Sciatic nerve (tissue), 2 donors: ENCODE measurements at regions not wholly inside any gene's neighbourhood (a gene's known extent, or its start where the extent isn't known, plus 50 kb on each side); places are given as distances from the start of the nearest gene placed in this dataset.
"Not testable (repeated sequence)": the region's sequence is repeated elsewhere in the genome, so short reads cannot be mapped to it uniquely, and the experiment has no call there.

Source experiments
- ATAC-seq: fragments of 200-7000 bp; cut with Tn5 transposase; one replicate; pipeline ENCODE4 v1.9.1; 2020; ENCODE audit warnings: mild to moderate bottlenecking, moderate library complexity
- DNase-seq: peaks from one replicate; pipeline ENCODE4 v3.0.0-alpha.2; 2020; ENCODE audit warnings: low spot score
- intact Hi-C: fragments of 100-400 bp; cut with DNase I; formaldehyde crosslinking; loops from one replicate; pipeline ENCODE4 v1.14.2; 2022
- donor health status: DM: no; HTN: no; CAD: no.
- donor health status: DM: no; HTN: no; CAD: no.

DNA sequence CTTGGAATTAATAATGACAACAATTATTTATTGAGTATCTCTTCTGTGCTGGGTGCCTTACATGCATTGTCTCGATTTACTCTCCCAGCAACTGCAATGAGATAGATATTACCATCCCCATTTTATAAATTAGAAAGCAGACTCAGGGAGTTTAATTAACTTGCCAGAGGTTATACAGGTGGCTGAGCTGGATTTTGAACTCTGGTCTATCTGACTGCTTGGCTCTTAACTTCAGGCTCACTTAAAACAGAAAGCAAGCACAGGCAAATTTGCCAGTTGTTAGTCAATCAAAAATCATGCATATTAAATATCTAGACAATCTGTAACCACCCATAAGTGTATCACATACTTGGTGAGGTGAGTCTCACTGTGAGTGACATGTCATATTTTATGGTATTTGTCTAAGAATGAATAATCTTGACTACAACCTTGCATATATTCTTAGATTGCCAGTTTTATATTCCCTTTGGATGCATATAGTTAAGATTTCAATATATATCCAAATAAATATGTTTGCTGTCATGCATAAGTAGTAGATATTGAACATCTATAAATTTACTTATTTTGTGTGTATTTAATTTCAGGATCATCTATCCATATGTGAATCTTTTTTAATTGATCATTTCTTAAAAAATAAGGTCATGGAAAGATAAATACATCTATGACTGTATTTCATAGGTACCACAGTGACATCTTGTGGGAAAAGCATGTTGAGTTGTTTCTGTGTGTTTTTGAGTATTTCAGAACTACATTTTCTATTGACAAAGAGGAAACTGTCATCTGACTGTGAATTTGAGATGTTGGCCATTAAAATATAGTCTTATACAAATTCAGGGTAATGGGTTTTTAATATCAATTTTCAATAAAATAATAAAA is 112.0 kb upstream of the ARHGAP42 start:
- DNase-seq: no peak
- intact Hi-C loops: loop anchor here (5.0 to 10.0 kb wide), 2 partner anchors 102 to 360 kb away; no protein-coding TSS in a partner anchor
- peak; percentile 64 for ATAC-seq

DNA sequence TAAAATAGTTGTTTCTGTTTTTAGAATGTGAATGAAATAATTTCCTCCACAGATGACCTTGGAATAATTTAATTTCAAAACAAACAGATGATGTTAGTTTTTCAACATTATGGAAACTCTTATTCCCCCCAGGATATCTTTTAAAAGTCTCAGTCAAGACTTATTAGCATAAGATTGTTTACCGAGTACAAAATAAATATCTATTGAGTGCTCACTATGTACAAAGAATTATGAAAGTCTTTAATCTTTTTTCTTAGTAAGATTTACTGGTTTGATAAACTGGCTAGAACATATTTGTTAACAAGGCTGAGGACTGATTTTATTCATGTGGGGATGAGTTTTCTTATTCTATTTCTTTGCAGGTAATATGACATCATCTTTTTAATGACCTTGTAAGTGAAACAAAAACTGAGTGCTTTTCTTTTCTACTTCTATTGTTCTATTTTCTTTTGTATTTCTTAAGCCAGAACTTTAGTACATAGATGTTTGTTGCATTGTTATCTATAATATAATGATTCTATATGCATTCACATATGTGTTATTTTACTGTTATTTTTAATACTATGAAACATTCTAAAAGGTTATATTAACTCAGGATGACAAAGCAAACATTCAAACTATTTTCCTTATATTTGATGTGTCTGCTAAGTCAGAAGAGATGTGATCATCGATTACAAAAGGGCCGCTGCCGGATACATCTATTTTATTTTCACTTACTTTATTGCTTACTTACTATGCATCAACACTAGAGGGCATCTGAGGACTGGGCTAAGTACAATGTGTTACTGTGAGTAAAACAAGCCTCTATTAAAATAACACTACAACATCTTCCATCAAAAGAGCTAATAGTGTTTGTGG is 111.0 kb upstream of the ARHGAP42 start:
- intact Hi-C loops: loop anchor here (5.0 to 10.0 kb wide), 2 partner anchors 101 to 359 kb away; no protein-coding TSS in a partner anchor
- no peak for DNase-seq
- peak; percentile 89 for ATAC-seq

GRCh38 chr11:100576718-100577021 is 110.4 kb upstream of the ARHGAP42 start:
- intact Hi-C loops: loop anchor here (5.0 to 10.0 kb wide), 2 partner anchors 101 to 358 kb away; no protein-coding TSS in a partner anchor
- DNase-seq: no peak

DNA sequence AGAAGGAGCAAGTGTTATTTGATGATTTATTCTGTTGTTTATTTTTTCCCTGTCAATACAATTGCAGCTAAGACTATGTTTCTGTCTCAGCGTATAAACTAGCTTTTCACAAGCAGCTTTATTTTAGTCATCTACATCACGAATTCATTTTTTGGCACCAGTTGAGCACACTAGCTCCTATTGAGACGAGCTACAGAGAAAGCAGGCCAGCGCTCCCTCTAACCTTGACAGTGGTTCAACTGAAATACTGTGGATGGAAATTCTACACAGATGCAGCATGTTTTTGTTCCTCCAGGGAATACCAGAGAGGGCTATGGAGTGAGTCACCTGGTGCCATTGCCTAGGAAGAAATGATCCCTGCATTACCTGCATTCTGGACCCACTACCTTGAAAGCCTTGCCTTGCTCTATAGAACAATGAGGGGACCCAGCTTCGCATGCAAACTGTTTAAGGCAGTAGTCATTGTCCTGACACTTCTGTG is 108.2 kb upstream of the ARHGAP42 start:
- no peak for DNase-seq
- intact Hi-C loops: loop anchor here (5.0 to 10.0 kb wide), 2 partner anchors 98 to 356 kb away; no protein-coding TSS in a partner anchor
- no peak for ATAC-seq

More at GRCh38 chr11:100576718-100577021, 110.4 kb upstream of the ARHGAP42 start:
- ATAC-seq: no peak

DNA sequence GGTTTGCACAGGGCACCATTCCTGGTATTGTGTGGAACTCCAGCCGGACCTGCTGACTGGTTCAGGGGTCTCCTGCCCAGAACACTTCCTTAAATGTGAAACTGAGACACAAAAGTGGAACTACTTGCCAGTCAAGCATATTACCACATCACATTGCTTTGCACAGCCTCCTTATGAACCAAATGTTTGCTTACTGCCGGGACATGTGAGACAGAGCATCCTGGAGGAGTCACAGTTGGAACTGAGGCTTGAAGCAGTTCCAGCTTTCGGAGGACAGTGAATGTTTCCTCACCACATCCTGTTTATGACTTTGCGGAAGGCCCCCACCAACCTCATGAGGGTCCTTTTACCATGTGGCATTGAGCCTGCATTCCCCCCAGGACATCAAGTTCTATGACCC is 105.8 kb upstream of the ARHGAP42 start:
- DNase-seq (no peak), ATAC-seq (no peak)
- intact Hi-C loops: no loop called here

- ATAC-seq (no peak), DNase-seq (no peak)
- intact Hi-C loops: no loop called here
These were observed 102.7 kb upstream of the ARHGAP42 start for GRCh38 chr11:100584201-100584985.

GRCh38 chr11:100585728-100586127 is 101.4 kb upstream of the ARHGAP42 start:
- no peak for DNase-seq

GRCh38 chr11:100586361-100587101 is 100.6 kb upstream of the ARHGAP42 start:
- intact Hi-C loops: loop anchor here (5.0 kb wide), 1 partner anchor 1661 kb away; no protein-coding TSS in a partner anchor
- DNase-seq (no peak), ATAC-seq (peak; percentile 56)

More at GRCh38 chr11:100585728-100586127, 101.4 kb upstream of the ARHGAP42 start:
- intact Hi-C loops: loop anchor here (5.0 kb wide), 1 partner anchor 1662 kb away; no protein-coding TSS in a partner anchor
- ATAC-seq: peak; percentile 93

DNA sequence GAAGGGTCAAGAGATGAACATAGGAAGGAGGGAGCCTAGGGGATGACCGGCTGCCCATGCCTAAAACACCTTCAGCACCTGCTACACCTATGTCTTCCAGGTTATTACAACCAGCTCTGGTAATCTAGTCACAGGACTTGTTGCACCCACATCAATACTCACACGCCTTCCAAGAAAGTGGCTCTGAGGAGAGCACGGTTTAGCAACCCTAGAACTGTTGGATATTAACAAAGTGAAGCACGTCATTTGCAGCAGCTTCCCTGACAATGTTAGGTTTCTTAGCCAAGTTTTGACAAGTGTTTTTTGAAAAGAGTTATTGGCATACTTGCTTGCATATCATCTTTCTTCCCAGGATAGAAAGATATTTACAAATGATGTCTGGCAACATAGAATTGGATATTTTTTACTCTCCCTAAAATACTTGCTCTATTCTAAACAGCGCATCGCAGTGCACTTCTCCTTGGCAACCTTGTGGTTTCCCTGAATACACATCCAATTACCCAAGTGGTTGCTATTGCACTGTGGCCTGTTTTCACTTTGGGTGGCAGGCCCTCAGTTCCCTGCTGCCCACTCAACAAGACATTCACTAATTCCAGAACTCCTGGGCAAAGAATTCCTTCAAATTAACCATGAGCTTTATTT is 94.3 kb upstream of the ARHGAP42 start:
- peak; percentile 85 for ATAC-seq
- intact Hi-C loops: loop anchor here (5.0 kb wide), 1 partner anchor 830 kb away; no protein-coding TSS in a partner anchor
- DNase-seq: no peak

DNA sequence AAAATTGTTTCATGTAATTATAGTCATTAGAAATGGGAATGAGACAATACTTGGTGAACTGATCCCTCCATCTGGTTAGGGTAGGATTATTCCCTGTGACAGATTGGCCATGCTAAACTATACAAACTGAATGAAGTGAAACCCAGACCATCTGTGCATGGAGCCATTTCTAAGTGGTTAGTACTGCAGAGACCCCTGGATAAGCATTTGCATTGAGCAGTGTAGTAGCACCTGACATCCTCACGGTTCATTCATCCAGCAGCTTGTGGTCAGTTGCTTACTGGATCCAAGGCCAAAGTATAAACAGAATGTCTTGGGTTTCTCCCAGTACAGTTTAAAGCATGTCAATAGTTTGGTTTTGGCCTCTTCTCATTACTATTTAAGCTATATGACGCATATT is 93.8 kb upstream of the ARHGAP42 start:
- intact Hi-C loops: loop anchor here (5.0 kb wide), 1 partner anchor 829 kb away; no protein-coding TSS in a partner anchor

GRCh38 chr11:100594320-100594719 is 92.8 kb upstream of the ARHGAP42 start:
- intact Hi-C loops: loop anchor here (5.0 kb wide), 1 partner anchor 828 kb away; no protein-coding TSS in a partner anchor
- no peak for DNase-seq
- ATAC-seq: no peak

More for the DNA sequence above, 93.8 kb upstream of the ARHGAP42 start:
- ATAC-seq (peak; percentile 43), DNase-seq (no peak)

DNA sequence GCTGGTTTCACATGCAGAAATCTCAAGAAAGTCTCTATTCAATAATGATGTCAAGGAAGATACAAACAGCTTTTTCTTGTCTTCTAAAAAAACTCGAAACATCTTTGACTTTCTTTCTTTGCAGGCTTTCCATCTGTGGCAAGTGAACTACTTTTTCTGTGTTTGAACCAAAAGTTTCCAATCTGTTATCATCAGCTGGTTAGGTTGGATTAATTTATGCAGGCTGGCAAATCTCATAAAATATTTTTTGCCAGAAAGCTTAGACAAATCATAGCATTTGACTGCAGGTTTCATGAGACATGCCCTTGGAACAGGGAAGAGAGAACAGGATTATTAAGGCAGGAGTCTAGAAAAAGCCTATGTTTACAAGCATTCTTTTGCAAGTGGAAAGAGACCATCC is 86.1 kb upstream of the ARHGAP42 start:
- no peak for ATAC-seq
- intact Hi-C loops: no loop called here
- no peak for DNase-seq

DNA sequence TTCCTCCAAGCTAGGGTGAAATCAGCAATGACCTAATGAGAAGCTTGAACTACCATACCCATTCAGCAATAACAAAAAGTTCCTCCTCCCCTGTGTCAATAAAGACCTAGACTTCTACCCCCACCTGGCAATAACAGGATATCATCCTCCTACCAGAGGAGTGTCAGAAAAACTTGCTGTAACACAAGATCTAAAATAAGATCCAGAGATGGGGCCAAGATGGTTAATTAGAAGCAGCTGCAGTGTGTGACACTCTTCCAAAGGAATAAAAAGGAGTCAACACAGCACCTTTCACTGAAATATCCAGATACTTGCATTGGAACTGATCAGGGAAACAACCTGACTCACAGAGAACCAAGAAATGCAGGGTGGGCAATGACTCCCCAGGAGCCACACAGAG is 84.4 kb upstream of the ARHGAP42 start:
- DNase-seq: no peak
- intact Hi-C loops: no loop called here
- ATAC-seq: peak; percentile 88

DNA sequence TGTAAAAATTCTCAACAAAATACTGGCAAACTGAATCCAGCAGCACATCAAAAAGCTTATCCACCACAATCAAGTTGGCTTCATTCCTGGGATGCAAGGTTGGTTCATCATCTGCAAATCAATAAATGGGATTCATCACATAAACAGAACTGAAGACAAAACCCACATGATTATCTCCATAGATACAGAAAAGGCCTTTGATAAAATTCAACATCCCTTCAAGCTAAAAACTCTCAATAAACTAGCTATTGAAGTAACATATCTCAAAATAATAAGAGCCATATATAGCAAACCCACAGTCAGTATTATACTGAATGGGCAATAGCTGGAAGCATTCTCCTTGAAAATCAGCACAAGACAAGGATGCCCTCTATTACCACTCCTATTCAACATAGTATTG is 79.3 kb upstream of the ARHGAP42 start:
- ATAC-seq, intact Hi-C loops: not testable (repeated sequence)

GRCh38 chr11:100612766-100613165 is 74.3 kb upstream of the ARHGAP42 start:
- no peak for DNase-seq
- ATAC-seq: no peak
- intact Hi-C loops: no loop called here

More for the DNA sequence above, 79.3 kb upstream of the ARHGAP42 start:
- not testable (repeated sequence) for DNase-seq

GRCh38 chr11:100618914-100619313 is 68.2 kb upstream of the ARHGAP42 start:
- intact Hi-C loops: no loop called here
- DNase-seq (no peak), ATAC-seq (no peak)

GRCh38 chr11:100619484-100619883 is 67.6 kb upstream of the ARHGAP42 start:
- intact Hi-C loops: no loop called here
- ATAC-seq (no peak), DNase-seq (no peak)
